NCI-H2029 (cell line): ENCODE measurements at regions not wholly inside any gene's neighbourhood (a gene's known extent, or its start where the extent isn't known, plus 50 kb on each side); places are given as distances from the start of the nearest gene placed in this dataset.
"Not testable (repeated sequence)": the region's sequence is repeated elsewhere in the genome, so short reads cannot be mapped to it uniquely, and the experiment has no call there.

Source experiments
- DNase-seq: peaks from one replicate; lab custom pipeline; 2025; lab: John Stamatoyannopoulos, UW

DNA sequence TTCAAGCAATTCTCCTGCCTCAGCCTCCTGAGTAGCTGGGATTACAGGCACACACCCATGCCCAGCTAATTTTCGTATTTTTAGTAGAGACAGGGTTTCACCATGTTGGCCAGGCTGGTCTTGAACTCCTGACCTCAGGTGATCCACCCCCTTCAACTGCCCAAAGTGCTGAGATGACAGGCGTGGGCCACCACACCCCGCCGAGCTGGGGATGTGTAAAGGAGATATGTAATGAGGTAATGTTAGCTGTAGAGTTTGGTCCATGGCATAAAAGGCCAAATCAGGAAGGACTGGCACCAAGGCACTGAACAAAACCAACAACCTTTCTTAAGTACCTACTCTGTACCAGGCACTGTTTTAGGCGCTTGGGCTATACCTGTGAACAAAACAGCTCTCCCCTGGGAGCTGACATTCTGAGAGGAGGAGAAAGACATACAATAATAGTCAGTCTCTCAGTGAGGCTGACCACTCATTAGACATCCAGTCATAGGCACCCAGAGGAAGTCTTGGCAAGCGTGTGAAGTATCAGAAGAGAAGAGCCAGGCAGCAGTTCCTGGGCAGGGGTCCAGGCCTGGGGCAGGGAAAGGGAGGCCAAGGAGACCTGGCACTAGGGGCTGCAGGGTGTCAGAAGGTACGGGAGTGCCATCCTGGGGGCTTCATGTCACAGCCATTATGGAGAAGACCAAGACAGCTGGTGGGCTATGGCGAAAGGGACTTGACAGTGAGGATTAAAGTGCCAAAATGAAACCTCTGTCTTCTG is 164.8 kb upstream of the DTNBP1 start:
- no peak for DNase-seq

DNA sequence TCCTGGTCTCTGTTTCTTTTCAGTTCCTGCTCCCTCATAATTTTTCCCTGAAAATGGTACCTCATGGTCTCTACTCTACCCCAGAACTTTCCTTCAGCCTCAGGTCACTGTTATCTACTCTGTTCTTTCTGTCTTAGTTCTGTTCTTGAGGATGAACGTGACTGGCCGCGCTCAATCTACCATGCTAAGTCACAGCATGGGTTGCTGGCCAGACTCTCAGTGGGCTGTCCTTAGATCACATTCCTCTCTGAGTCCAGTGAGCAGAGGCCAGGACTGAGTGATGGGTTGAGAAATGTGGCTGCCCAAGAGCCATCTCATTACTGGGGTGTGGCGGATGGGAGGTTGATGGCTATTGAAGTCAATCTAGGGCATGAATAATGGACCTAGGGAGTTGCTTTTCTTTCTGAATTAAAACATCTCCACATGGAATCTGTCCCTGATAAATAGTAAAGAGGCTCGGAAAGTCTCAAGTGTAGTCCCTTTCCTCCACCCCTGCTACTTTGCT is 164.0 kb upstream of the DTNBP1 start:
- no peak for DNase-seq

DNA sequence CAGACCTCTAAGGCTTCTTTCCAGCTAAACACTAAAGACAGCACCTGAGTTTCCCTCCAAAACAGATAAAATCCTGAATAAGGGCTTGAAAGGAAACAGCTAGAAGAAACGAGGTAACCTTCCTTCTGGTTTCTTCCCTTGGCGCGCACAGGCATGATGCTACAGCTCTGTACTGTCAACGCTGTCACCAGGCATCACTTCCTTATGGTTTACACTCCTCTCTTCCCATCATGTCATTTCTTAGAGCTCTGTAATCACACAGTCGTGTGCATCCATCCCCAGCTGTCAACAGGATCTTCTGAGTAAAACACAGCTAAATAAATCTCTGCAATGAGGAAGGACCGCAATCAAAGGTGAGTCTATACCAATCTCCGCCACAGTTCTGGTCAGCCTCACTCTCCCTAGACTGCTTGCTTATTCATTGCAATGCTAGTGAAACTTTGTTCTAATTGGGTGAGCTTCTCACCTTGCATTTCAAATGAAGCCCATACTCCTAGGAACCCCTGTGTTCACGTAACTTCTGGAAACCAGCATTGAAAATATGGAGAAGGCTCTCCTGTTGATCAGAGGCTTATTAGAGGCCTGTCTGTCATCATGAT is 162.6 kb upstream of the DTNBP1 start:
- no peak for DNase-seq

DNA sequence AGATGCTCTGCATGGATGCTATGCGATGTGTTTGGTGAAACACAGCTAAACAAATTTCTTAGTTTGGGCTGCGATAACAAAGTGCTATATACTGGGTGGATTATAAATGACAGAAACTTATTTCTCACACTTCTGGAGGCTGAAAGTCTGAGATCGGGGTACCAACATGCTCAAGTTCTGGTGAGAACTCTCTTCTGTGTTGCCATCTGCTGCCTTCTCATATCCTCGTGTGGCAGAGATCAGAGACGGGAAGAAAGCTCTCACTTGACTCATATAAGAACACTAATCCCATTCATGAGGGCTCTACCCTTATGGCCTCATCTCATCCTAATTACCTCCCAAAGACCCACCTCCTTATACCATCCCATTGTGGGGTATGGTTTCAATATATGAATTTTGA is 162.0 kb upstream of the DTNBP1 start:
- no peak for DNase-seq

DNA sequence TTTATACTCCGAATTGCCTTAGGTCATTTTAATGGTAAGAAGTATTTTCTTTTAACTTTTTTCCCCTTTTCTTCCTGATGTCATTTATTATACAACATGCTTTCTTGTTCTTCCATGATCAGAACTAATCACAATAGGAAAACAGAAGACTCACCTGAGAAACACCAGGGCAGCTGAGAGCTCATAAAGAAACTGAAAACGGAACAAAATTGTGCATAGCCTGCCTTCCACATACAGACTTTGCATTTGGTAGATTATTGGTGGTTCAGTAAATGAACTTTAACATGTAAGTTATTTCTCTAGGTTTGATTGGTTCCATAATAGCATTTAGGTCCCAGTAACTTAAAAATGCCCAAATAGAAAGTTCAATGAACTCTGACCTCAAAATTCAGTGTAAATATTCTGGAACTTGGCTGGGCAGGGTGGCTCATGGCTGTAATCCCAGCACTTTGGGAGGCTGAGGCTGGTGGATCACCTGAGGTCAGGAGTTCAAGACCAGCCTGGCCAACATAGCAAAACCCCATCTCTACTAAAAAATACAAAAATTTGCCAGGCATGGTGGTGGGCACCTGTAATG is 161.1 kb upstream of the DTNBP1 start:
- DNase-seq, result no peak

DNA sequence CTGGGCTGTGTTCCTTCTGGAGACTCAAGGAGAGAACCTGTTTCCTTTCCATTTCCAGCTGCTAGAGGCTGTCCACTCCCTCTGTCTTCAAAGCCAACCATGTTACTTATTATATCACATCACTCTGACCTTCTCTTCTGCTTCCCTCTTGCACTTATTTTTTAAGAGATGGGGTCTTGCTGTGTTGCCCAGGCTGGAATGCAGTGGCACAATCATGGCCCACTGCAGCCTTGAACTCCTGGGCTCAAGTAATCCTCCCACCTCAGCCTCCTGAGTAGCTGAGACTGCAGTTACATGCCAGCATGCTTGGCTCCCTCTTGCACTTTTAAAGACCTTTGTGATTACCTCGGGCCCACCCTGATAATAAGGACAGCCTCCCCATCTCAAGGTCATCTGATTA is 160.0 kb upstream of the DTNBP1 start:
- no peak for DNase-seq

DNA sequence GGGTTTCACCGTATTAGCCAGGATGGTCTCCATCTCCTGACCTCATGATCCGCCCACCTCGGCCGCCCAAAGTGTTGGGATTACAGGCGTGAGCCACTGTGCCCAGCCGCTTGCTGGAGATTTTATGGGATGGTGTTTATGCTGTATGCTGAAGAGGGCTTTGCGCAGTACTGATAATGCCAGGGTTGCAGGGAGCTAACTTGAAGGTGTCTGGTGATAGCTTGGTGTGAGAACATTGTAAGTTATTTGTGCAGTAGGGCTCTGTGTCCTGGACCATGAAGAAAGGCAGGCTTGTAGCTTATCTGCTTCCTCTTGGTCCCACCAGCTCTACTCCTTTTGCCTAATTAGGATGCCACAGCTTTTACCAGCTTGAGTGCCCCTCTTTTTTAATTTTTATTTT is 157.0 kb upstream of the DTNBP1 start:
- no peak for DNase-seq

DNA sequence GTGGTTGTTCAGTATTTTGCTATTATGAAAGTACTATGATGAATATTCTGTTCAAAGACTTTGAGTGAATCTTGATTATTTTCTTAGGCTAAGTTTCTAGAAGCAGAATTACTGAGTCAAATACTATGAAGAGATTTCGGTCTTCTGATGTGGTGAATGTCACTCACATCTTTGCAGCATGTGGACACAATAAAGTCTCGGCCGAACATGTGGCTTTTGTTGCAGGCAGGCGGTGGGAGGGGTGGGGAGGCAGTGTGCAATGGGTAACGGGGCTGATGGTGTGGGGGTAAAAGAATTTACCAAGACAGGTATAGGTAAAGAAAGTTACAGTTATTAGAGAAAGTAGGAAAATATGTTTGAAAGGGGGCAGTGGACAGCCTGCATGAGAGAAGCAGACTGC is 156.4 kb upstream of the DTNBP1 start:
- DNase-seq, result no peak

DNA sequence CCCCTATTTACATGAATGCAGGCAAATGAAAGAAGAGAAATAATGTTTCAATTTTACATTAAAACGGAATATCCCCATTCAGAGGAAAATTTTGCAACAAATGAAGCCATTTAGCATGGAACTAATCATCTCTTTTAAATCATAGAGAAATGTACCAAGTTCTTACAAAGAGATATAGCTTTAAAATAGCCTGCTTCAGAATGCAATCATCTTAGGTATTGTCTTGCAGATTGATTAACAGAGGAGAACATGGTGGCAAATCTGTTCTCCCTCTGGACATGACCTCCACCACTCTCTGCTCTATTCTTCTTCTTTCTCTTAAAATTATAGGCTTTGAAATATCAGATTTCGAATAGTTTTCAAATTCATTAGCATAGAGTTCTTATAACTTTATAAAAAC is 155.7 kb upstream of the DTNBP1 start:
- no peak for DNase-seq

DNA sequence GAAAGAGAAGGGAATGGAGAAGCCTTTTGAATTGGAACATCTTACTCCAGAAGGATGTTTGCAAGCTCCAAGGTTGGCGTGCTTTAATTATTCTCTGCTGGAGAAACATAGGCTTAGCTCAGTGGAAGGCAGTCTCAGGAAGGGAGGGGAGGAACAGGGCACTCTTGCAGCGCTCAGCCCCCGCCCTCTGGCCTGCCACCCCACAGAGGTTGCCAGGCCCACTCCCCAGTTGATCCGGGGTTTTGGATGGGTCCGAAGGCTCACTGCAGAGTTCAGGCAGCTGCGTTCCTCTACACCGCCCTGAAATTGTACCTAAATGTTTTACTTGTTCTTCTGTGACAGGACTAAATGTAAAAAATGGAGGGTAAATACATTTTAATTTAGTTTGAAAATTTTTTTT is 155.2 kb upstream of the DTNBP1 start:
- DNase-seq, result no peak

DNA sequence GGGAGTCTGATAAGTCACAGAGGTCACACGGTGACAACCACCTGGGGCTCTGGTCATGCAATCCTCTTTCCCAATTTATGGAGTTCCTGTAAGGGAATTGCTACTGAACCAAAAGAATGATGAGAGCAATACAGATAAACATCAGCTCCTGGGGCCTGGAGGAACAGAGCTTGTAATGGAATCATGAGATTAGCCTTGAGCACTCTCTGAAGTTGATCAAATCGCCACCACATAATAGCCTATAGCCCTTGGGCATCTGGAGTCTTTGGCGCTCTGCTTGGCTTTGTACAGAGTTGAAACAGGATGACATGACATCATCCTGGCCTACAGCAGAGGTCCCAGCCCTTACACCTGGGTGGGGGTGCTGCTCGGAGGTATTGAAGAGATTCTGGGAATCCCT is 154.3 kb upstream of the DTNBP1 start:
- no peak for DNase-seq

DNA sequence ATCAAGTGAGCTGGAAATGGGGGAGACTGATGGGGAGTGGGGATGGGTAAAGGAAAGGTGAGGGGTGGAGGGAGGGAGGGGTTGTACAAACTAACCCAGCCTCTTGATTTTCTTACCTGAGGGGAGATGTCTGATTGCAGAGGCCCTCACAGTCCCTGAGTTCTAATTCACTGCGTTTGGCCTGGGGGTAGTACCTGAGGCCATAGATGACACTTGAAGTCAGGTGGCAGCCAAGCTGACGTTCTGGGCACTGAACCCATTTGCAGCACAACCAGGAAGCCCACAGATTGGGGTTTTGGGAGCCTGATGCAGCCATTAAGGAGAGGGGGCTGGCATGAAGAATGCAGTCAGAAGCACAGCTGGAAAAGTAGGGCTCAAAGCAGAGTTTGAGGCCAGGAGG is 153.8 kb upstream of the DTNBP1 start:
- no peak for DNase-seq

DNA sequence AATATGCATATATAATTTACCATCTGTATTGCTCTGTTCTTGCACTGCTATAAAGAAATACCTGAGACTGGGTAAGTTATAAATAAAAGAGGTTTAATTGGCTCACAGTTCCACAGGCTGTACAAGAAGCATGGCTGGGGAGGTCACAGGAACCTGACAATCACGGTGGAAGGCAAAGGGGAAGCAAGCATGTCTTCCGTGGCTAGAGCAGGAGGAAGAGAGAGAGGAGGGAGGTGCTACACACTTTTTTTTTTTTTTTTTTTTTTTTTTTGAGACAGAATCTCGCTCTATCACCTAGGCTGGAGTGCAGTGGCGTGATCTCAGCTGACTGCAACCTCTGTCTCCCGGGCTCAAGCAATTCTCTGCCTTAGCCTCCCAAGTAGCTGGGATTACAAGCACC is 150.9 kb upstream of the DTNBP1 start:
- not testable (repeated sequence) for DNase-seq

DNA sequence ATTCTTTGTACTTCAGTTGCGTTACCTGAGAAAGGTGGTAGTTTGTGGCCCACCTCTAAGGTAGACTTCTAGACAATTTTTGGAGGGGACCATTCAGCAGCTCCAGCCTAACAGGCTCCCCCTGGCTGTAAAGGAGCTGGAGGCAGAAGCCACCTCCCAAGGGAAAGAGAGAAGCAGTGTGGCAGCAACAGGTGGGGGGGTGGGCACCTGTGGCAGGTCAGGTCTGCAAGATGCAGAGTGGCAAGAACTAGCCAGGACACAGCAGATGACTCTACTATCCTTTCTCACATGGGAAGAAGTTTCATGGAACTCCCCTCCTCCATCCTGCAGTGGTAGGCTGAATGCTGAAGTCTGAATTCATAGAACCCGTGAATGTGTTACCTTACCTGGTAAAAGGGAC is 148.3 kb upstream of the DTNBP1 start:
- no peak for DNase-seq

DNA sequence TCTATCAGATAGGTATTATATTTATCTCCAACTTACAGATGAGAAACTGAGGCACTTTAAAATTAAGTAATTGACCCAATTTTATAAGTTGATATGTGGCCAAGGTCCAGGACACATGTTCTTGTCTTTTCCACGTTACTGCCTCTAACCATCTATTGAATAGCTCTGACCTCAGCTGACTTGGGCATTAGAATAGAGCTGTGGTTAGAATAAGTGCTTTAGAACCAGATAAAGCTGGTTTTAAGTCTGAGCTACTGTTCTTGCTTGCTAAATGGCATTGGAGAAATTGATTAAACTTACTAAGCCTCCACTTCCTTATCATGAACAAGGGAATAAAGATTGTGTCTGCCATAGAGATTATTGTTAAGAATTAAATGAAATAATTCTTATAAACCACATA is 147.8 kb upstream of the DTNBP1 start:
- DNase-seq, result peak; percentile 73

DNA sequence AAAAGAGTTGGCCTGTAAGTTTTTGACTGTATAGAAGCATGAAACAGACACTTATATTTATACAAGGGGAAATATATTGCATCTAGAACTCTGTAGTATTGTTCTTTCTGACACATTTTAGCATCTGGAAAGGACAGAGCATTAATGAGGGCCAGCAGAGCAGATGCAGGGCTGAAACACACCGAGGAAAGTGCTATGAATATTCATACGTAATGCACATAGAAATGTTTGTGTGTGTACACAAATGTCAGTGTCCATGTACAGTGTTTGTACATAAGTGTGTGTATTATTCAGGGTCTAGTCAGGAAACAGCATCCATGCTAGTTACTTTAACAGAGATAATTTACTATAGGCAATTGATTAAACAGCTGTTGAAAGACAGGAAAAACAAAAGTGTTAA is 146.5 kb upstream of the DTNBP1 start:
- no peak for DNase-seq

DNA sequence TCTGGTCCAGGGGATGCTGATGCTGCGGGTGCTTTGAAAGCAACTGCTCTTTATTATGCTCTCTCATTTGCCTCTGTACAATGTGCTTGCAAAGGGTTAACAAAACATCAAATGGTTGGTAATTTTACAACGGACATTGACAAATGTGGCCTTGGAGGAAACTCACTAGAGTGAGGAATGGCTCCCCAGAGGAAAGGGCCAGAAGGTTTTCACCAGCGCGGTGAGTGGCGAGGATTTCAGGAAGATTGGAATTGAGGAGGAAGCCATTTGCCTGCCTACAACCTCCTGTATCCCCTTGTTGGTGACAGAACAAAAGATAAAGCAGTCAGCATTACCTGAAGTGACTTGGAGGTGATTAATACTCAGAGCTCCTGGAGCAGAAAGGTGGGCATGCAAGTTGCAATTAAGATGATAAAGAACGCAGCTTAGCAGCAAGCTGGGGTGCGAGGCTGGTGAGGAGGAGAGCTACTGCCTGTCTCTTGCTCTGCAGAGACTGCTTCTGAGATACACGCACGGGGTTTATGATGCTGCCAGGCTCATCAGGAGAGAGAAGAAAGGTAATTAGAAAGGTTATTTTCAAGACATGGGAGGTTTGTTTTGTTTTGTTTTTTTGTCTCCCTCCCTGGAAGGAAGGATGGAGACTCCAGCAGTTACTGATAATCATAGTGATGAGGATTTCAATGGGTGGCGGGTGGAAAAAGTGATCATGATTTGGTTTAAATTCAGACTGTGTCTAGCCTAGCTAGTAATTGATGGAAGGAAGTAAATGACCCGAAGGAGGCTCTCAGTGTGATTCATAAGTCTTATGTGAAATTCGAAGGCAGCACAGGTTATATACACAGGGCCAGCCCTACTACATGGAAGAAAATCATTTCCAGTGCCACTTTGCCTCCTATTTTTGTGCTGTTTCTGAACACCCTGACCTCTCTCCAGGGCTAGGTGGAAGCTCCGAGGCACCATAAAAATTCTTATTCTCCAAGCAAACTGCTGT is 141.6 kb upstream of the DTNBP1 start:
- no peak for DNase-seq

DNA sequence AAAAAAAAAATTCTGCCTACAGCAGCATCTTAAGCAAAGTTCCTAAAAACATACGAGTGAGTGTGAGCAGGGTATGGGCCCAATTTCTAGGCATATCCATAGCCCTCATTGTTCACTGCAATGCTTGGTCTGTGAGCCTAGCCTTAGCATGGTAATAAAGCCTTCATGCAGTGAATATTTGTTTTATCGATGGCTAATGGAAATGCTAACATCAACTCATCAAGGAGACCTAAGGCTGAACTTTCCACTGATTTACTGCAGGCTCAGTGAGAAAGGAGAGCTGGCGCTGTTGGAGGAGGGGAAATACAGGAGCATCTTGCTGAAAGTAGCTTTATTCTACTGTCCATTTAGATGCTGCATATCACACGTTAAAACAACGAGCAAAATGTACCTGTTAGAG is 139.6 kb upstream of the DTNBP1 start:
- no peak for DNase-seq

DNA sequence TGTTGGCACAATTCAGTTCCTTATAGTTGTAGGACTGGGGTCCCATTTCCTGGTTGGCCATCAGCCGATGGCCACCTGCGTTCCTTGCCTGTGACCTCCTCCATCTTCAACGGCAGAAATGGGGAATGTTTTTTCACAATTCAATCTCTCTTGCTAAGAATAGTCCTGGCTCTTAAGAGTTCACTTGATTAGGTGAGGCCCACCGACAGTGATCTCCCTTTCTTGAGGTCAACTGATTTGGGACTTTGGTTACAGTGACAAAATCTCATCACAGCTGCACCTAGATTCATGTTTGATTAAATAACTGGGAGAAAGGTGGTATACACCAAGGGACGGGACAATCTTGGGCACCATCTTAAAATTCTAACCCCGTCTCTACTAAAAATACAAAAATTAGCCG is 139.1 kb upstream of the DTNBP1 start:
- DNase-seq, result no peak

DNA sequence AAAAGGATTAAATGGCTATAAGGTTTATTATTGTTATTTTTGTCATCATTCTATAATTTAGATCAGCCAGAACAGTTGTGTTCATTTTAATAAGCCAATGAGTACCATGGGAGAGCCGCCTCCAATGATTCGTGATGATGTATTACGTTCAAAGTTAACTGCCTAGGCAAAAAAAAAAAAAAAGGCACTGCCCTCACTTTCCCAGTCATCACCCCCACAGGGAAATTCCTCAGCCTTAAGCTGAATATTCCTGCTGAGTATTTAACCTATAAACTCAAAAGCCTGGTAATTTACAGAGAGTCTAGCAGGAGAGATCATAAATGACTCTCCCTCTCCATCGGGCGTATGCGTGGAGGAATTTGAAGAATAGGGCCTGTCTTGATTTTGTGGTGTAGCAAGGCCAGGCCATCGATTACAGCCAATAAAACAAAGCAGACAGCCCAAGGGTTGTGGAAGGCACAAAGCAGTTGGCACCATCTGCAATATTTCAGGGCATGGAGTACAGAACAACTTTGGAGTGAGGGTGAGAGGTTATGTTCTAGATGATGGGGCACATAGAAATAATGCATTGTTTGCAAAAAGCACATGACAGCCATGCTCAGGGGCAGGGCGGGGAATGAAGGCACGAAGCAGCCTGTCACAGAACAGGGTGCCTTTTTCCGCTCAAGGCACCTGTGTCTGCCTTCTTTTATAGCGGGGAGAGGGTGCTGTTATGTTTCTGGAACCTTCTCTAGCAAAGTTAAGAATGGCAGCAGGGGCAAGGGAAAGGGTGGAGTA is 138.2 kb upstream of the DTNBP1 start:
- no peak for DNase-seq

DNA sequence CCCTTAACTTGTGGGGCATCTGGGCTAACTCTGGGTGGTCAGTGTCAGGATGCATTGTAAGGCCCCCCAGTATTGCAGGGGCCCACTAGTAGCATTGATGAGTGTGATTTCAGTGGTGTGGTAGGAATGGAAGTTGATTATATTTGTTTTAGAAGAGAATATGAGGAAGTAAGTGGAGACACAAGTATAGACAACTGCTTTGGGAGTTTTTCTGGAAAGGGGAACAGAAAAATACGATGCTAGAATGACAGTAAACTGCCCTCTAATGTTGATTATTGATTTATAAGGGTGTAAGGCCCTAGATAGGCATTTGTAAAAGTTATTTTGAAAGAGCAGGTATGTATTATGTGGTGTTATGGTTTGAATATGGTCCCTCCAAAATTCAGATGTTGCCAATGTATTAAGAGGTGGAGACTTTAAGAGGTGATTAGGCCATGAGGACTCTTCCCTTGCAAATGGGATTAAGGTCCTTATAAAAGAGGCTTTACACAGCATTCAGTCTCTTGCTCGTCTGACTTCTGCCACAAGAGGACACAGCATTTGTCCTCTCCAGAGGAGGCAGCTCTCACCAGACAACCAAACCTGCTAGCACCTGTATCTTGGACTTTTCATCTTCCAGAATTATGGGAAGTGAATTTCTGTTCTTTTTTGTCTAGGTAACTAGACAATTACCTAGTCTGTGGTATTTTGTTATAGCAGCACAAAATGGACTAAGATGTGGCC is 135.9 kb upstream of the DTNBP1 start:
- no peak for DNase-seq
